ENCODE measurements at regions not wholly inside any gene's neighbourhood (a gene's known extent, or its start where the extent isn't known, plus 50 kb on each side); places are given as distances from the start of the nearest gene placed in this dataset.

DNA sequence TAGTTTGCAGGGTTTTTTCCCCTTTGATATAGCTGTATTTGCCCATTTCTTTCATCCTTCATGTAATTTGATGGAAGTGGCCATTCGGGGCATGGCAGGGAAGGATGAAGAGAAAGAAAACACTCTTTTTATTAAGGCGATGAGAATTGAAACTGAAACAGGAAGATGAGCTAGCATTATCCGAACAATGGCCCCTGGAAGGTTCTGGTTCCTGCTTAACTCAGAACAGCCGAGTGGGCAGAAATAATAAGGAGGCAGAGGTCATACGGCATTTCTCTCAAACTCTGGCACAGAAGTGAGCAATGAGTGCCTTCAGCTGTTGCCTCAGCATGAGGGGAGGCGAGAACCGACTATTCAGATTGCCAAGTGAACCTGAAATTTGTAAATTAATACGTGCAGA, 113.2 kb upstream of the MYO3A start:
- TF ChIP-seq, protein P1, sequence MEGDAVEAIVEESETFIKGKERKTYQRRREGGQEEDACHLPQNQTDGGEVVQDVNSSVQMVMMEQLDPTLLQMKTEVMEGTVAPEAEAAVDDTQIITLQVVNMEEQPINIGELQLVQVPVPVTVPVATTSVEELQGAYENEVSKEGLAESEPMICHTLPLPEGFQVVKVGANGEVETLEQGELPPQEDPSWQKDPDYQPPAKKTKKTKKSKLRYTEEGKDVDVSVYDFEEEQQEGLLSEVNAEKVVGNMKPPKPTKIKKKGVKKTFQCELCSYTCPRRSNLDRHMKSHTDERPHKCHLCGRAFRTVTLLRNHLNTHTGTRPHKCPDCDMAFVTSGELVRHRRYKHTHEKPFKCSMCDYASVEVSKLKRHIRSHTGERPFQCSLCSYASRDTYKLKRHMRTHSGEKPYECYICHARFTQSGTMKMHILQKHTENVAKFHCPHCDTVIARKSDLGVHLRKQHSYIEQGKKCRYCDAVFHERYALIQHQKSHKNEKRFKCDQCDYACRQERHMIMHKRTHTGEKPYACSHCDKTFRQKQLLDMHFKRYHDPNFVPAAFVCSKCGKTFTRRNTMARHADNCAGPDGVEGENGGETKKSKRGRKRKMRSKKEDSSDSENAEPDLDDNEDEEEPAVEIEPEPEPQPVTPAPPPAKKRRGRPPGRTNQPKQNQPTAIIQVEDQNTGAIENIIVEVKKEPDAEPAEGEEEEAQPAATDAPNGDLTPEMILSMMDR (IDR thresholded peaks at IDR 0.05) = no peak
- no peak for TF ChIP-seq EZH2 (IDR thresholded peaks at IDR 0.05)
- TF ChIP-seq EZH2phosphoT487 (IDR thresholded peaks at IDR 0.05) = no peak

Measured in neural progenitor cell (in vitro differentiated cells).